SK-N-SH (cell line): ENCODE measurements at regions not wholly inside any gene's neighbourhood (a gene's known extent, or its start where the extent isn't known, plus 50 kb on each side); places are given as distances from the start of the nearest gene placed in this dataset.

ENCODE experiments used
- CTCF ChIA-PET: fragments of 300-600, 350-600 bp; formaldehyde crosslinking; extraction: SDS; loops from one replicate; lab custom pipeline; 2021; lab: Yijun Ruan, JAX
- POLR2A ChIA-PET: fragments of 350-600 bp; sonication (Branson Sonifier 250); formaldehyde crosslinking; extraction: SDS; loops from one replicate; lab custom pipeline; 2020; ENCODE audit warnings: antibody characterized with exemption, inconsistent platforms; lab: Yijun Ruan, JAX
- DNase-seq: peaks from one replicate; pipeline ENCODE4 v3.0.0; 2012
- H2AFZ ChIP-seq: fragments of 200-600 bp; sonication (generic); 2 replicates; pipeline ENCODE4 v1.8.1; 2016; ENCODE audit warnings: antibody characterized with exemption, mild to moderate bottlenecking, low read depth
- H3F3A ChIP-seq: fragments of 200-600 bp; sonication (generic); replicated peaks from 2 replicates; pipeline ENCODE3; 2016; ENCODE audit warnings: antibody characterized with exemption, mild to moderate bottlenecking; ENCODE audit not compliant: insufficient read depth
- H3K27ac ChIP-seq, 2 experiments: fragments of 200-500 bp in 1 of 2; fragments of 200-600 bp in 1 of 2; sonication (Bioruptor generic) in 1 of 2; sonication (generic), shearing (Covaris generic) in 1 of 2; 2 replicates each; pipeline versions ENCODE4 v1.5.1 to v1.6.1; 2014 to 2016; ENCODE audit warnings: low read depth in 2 of 2, inconsistent platforms in 1 of 2, low read length in 1 of 2, mild to moderate bottlenecking in 1 of 2, mixed read lengths in 1 of 2
- H3K27me3 ChIP-seq: fragments of 200-600 bp; sonication (generic), shearing (Covaris generic); 2 replicates; pipeline ENCODE4 v1.6.1; 2016; ENCODE audit warnings: mixed run types; ENCODE audit not compliant: insufficient read depth
- H3K36me3 ChIP-seq, 2 experiments: fragments of 200-500 bp in 1 of 2; fragments of 200-600 bp in 1 of 2; sonication (Bioruptor generic) in 1 of 2; sonication (generic) in 1 of 2; replicated peaks in 1 of 2; 2 replicates each; pipeline versions ENCODE3 to v1.5.1; 2014 to 2016; ENCODE audit warnings: low read length in 1 of 2, mild to moderate bottlenecking in 1 of 2; ENCODE audit not compliant: insufficient read depth in 2 of 2, control insufficient read depth in 1 of 2
- H3K4me1 ChIP-seq, 2 experiments: fragments of 200-500 bp in 1 of 2; fragments of 200-600 bp in 1 of 2; sonication (Bioruptor generic) in 1 of 2; sonication (generic), shearing (Covaris generic) in 1 of 2; 2 replicates each; pipeline versions ENCODE4 v1.5.1 to v1.6.1; 2014 to 2016; ENCODE audit warnings: low read depth in 1 of 2, low read length in 1 of 2, mixed run types in 1 of 2; ENCODE audit not compliant: insufficient read depth in 2 of 2, control insufficient read depth in 1 of 2
- H3K4me2 ChIP-seq: fragments of 200-600 bp; sonication (generic), shearing (Covaris generic); 2 replicates; pipeline ENCODE4 v1.6.1; 2017; ENCODE audit warnings: mixed run types
- H3K4me3 ChIP-seq, 2 experiments: fragments of 200-500 bp in 1 of 2; fragments of 200-600 bp in 1 of 2; sonication (Bioruptor generic) in 1 of 2; sonication (generic), shearing (Covaris generic) in 1 of 2; 2 replicates each; pipeline versions ENCODE4 v1.5.1 to v1.8.1; 2014 to 2016; ENCODE audit warnings: low read depth in 2 of 2, inconsistent platforms in 1 of 2, low read length in 1 of 2, mild to moderate bottlenecking in 1 of 2, mixed read lengths in 1 of 2, moderate library complexity in 1 of 2
- H3K79me2 ChIP-seq: fragments of 200-600 bp; sonication (generic); 2 replicates; pipeline ENCODE4 v1.8.1; 2017; ENCODE audit warnings: mild to moderate bottlenecking; ENCODE audit not compliant: insufficient read depth
- H3K9ac ChIP-seq: fragments of 200-600 bp; sonication (generic); 2 replicates; pipeline ENCODE4 v1.6.1; 2017; ENCODE audit warnings: mixed run types
- H3K9me2 ChIP-seq: fragments of 200-600 bp; sonication (generic); 2 replicates; pipeline ENCODE4 v1.6.1; 2017; ENCODE audit warnings: mixed run types
- H3K9me3 ChIP-seq: fragments of 200-600 bp; sonication (generic); 2 replicates; pipeline ENCODE4 v1.6.1; 2017; ENCODE audit warnings: mixed run types, mild to moderate bottlenecking, moderate library complexity
- H4K20me1 ChIP-seq: fragments of 200-600 bp; sonication (generic); 2 replicates; pipeline ENCODE4 v1.6.1; 2017; ENCODE audit warnings: mild to moderate bottlenecking, mixed run types; ENCODE audit not compliant: insufficient read depth
- CHD2 ChIP-seq: fragments of 150-350 bp; IDR thresholded peaks from 2 replicates; pipeline ENCODE4 v1.6.1; 2018; ENCODE audit warnings: low read length; ENCODE audit not compliant: partially characterized antibody
- GABPA ChIP-seq: IDR thresholded peaks from 2 replicates; pipeline ENCODE4 v1.4.0; 2012; ENCODE audit warnings: low read depth, mild to moderate bottlenecking
- GATA2 ChIP-seq: sonication (generic); formaldehyde crosslinking; IDR thresholded peaks from 2 replicates; pipeline ENCODE4 v1.5.0; 2020; ENCODE audit warnings: mild to moderate bottlenecking, missing genetic modification reagents
- NFIC ChIP-seq: IDR thresholded peaks from 2 replicates; pipeline ENCODE4 v1.4.0; 2012; ENCODE audit warnings: borderline replicate concordance
- RCOR1 ChIP-seq: fragments of 150-350 bp; IDR thresholded peaks from 2 replicates; pipeline ENCODE4 v1.6.1; 2017; ENCODE audit warnings: antibody characterized with exemption, low read length
- SIN3A ChIP-seq: IDR thresholded peaks from 2 replicates; pipeline ENCODE4 v1.6.1; 2012; ENCODE audit warnings: low read depth, mild to moderate bottlenecking, low read length, moderate library complexity, borderline replicate concordance
- SMC3 ChIP-seq: IDR thresholded peaks from 2 replicates; pipeline ENCODE4 v1.6.1; 2012; ENCODE audit warnings: low read depth, low read length, improper control_type of control experiment
- TAF1 ChIP-seq: IDR thresholded peaks from 2 replicates; pipeline ENCODE4 v1.6.1; 2012; ENCODE audit warnings: low read depth, mild to moderate bottlenecking, low read length, moderate library complexity, borderline replicate concordance
- TCF12 ChIP-seq: IDR thresholded peaks from 2 replicates; pipeline ENCODE4 v1.4.0; 2012
- YY1 ChIP-seq: IDR thresholded peaks from 2 replicates; pipeline ENCODE4 v1.4.0; 2012; ENCODE audit warnings: low read depth, mild to moderate bottlenecking
- WGBS: methylation state at CpG from one replicate; pipeline ENCODE4 v1.1.6; 2017; ENCODE audit warnings: low lambda C conversion rate; 5-methylcytosine and 5-hydroxymethylcytosine counted together
- TF ChIP-seq, protein P1 (sequence below): IDR thresholded peaks from 2 replicates; pipeline ENCODE4 v1.6.1; 2012; ENCODE audit warnings: mild to moderate bottlenecking, low read depth, low read length, moderate library complexity
- TF ChIP-seq, protein P2 (sequence below): fragments of 200-600 bp; sonication (generic); IDR thresholded peaks from 2 replicates; pipeline ENCODE4 v1.6.1; 2017; ENCODE audit warnings: antibody characterized with exemption, mild to moderate bottlenecking, moderate library complexity

DNA sequence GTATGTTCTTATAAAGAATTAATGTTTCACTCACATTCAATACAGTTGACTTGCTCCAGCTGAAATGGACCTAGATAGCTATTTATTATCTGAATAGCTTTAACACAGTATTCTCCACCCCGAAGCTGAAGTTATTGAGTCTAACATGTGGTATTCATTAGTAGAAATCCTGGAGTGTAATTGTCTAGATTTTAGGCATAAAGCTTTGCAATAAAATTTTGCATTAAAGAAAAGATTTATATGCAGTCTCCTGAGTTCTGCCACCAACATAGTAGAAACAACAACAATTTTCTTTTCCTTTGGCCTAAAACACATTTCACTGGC, 90.2 kb upstream of the DCLK2 start:
- Histone ChIP-seq H3K79me2 (no peaks in the 10 kb centered on the region), H3F3A (no peaks in the 10 kb centered on the region), H2AFZ (peak overlapping the region; percentile 64; the same call in 1 of the 2 replicates), H3K9me2 (no peaks in the 10 kb centered on the region), H3K27ac (peak overlapping the region; percentile 54 to 95; a peak in 3 of 4 replicates), H3K9ac (no peak overlapping the region), H3K36me3 (no peaks in the 10 kb centered on the region), H3K4me2 (peak overlapping the region; percentile 62; the same call in 1 of the 2 replicates), H3K9me3 (no peaks in the 10 kb centered on the region), H4K20me1 (no peaks in the 10 kb centered on the region), H3K4me3 (no peak overlapping the region), H3K27me3 (no peaks in the 10 kb centered on the region), H3K4me1 (peaks cover 13 to 16% of the 10 kb centered on the region in 2 experiments)
- TF ChIP-seq TCF12 (peak; percentile 73), YY1 (no peak)
- WGBS, result 15% methylated on average over 1 of the region's 1 CpG
- ChIA-PET POLR2A (no interaction called here), CTCF (interaction anchor here (1.1 to 4.2 kb wide), 6 partner anchors 11 to 879 kb away, joined by 3 to 18 read pairs (median 4); no protein-coding TSS in a partner anchor)
- DNase-seq, result no peak

DNA sequence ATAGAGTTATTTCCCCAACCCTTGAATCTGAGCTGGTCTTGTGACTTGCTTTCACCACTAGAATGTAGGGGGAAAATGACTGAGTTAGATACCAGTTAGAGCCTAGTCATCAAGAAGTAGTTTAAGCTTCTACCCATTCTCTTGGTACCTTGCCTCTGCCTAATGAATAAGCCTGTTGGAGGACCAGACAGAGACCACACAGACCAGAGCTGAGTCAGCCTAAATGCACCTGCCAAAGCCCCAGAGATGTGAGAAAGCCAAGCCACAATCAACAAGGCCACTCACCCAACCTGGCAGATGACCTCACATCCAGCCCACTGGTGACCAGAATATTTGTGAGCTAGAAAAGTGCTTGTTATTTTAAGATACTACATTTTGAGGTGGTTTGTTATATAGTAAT, 85.2 kb upstream of the DCLK2 start:
- DNase-seq, result no peak
- CTCF ChIA-PET, result interaction anchor here (1.6 to 2.8 kb wide), 2 partner anchors 17 to 250 kb away, joined by 8 to 18 read pairs; no protein-coding TSS in a partner anchor

DNA sequence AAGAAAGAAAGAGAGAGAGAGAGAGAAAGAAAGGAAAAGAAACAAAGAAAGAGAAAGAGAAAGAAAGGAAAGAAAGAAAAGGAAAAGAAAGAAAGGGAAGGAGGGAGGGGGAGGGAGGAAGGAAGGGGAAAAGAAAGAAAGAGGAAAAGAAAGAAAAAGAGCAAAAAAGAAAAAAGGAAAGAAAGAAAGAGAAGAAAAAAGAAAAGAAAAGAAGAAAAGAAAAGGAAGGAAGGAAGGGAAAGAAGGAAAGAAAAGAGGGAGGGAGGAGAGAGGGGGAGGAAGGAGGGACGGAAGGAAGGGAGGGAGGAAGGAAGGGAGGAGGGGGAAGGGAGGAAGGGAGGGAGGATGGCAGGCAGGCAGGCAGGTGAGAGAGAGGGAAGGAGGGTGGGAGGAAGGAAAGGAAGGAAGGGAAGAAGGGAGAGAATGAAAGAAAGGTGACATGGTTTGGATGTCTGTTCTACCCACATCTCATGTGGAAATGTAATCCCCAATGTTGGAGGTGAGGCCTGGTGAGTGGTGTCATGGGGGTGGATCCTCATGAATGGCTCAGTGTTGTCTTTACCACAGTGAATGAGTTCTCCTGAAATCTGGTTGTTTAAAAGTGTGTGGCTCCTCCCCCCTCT, 83.0 kb upstream of the DCLK2 start:
- no peak overlapping the region for H3K9ac ChIP-seq
- H3K9me3 ChIP-seq, result no peaks in the 10 kb centered on the region
- no peaks in the 10 kb centered on the region for H3K9me2 ChIP-seq
- no peak overlapping the region for H3K4me2 ChIP-seq
- no peak for DNase-seq
- ChIA-PET POLR2A (no interaction called here), CTCF (no interaction called here)
- H4K20me1 ChIP-seq, result no peaks in the 10 kb centered on the region
- H3K4me1 ChIP-seq, result peaks cover 6 to 7% of the 10 kb centered on the region in 2 experiments; a peak in 3 of 4 replicates
- H3K36me3 ChIP-seq, result no peaks in the 10 kb centered on the region
- no peak overlapping the region for H3K4me3 ChIP-seq
- H3K79me2 ChIP-seq, result no peaks in the 10 kb centered on the region
- TF ChIP-seq SIN3A (no peak), TAF1 (no peak), GABPA (no peak), NFIC (no peak), SMC3 (no peak), CHD2 (no peak), RCOR1 (no peak)
- TF ChIP-seq, protein P1, sequence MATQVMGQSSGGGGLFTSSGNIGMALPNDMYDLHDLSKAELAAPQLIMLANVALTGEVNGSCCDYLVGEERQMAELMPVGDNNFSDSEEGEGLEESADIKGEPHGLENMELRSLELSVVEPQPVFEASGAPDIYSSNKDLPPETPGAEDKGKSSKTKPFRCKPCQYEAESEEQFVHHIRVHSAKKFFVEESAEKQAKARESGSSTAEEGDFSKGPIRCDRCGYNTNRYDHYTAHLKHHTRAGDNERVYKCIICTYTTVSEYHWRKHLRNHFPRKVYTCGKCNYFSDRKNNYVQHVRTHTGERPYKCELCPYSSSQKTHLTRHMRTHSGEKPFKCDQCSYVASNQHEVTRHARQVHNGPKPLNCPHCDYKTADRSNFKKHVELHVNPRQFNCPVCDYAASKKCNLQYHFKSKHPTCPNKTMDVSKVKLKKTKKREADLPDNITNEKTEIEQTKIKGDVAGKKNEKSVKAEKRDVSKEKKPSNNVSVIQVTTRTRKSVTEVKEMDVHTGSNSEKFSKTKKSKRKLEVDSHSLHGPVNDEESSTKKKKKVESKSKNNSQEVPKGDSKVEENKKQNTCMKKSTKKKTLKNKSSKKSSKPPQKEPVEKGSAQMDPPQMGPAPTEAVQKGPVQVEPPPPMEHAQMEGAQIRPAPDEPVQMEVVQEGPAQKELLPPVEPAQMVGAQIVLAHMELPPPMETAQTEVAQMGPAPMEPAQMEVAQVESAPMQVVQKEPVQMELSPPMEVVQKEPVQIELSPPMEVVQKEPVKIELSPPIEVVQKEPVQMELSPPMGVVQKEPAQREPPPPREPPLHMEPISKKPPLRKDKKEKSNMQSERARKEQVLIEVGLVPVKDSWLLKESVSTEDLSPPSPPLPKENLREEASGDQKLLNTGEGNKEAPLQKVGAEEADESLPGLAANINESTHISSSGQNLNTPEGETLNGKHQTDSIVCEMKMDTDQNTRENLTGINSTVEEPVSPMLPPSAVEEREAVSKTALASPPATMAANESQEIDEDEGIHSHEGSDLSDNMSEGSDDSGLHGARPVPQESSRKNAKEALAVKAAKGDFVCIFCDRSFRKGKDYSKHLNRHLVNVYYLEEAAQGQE, result no peak
- no peaks in the 10 kb centered on the region for H3K27me3 ChIP-seq
- H2AFZ ChIP-seq, result no peak overlapping the region
- no peaks in the 10 kb centered on the region for H3F3A ChIP-seq
- 86% methylated on average over 1 of the region's 1 CpG for WGBS
- no peak overlapping the region for H3K27ac ChIP-seq

More for the DNA sequence above, 85.2 kb upstream of the DCLK2 start:
- H3K4me1 ChIP-seq, result peaks cover 3 to 4% of the 10 kb centered on the region in 2 experiments; a peak in 3 of 4 replicates
- no peak overlapping the region for H3K9ac ChIP-seq
- no peaks in the 10 kb centered on the region for H3K27me3 ChIP-seq
- no peaks in the 10 kb centered on the region for H4K20me1 ChIP-seq
- POLR2A ChIA-PET, result no interaction called here
- no peak overlapping the region for H3K4me2 ChIP-seq
- no peak overlapping the region for H3K4me3 ChIP-seq
- H3F3A ChIP-seq, result no peaks in the 10 kb centered on the region
- H3K9me3 ChIP-seq, result no peaks in the 10 kb centered on the region
- no peaks in the 10 kb centered on the region for H3K9me2 ChIP-seq
- H3K36me3 ChIP-seq, result no peaks in the 10 kb centered on the region
- H3K79me2 ChIP-seq, result no peaks in the 10 kb centered on the region
- H2AFZ ChIP-seq, result no peak overlapping the region
- TF ChIP-seq, protein P2, sequence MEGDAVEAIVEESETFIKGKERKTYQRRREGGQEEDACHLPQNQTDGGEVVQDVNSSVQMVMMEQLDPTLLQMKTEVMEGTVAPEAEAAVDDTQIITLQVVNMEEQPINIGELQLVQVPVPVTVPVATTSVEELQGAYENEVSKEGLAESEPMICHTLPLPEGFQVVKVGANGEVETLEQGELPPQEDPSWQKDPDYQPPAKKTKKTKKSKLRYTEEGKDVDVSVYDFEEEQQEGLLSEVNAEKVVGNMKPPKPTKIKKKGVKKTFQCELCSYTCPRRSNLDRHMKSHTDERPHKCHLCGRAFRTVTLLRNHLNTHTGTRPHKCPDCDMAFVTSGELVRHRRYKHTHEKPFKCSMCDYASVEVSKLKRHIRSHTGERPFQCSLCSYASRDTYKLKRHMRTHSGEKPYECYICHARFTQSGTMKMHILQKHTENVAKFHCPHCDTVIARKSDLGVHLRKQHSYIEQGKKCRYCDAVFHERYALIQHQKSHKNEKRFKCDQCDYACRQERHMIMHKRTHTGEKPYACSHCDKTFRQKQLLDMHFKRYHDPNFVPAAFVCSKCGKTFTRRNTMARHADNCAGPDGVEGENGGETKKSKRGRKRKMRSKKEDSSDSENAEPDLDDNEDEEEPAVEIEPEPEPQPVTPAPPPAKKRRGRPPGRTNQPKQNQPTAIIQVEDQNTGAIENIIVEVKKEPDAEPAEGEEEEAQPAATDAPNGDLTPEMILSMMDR, result no peak
- TF ChIP-seq GATA2 (CRISPR knock-in tag), result no peak
- no peak for TF ChIP-seq TCF12
- no peak overlapping the region for H3K27ac ChIP-seq
